Uterus (tissue), 3 donors: ENCODE measurements at regions not wholly inside any gene's neighbourhood (a gene's known extent, or its start where the extent isn't known, plus 50 kb on each side); places are given as distances from the start of the nearest gene placed in this dataset.

Experiments
- DNase-seq, 2 donors: peaks; one replicate each; pipeline ENCODE4 v3.0.0-alpha.2; 2019 to 2020
- H3K27ac ChIP-seq, 2 donors: fragments of 200-600 bp; sonication (generic); 1 replicate in 1 of 2; 2 replicates in 1 of 2; pipeline ENCODE4 v1.5.1; 2016 to 2018
- H3K27me3 ChIP-seq, 2 donors: fragments of 200-600 bp; sonication (generic); one replicate each; pipeline ENCODE4 v1.5.1; 2018 to 2019; ENCODE audit warnings: control low read depth in 1 of 2
- H3K36me3 ChIP-seq, 2 donors: fragments of 200-600 bp; sonication (generic); one replicate each; pipeline ENCODE4 v1.5.1; 2019; ENCODE audit warnings: control low read depth in 1 of 2
- H3K4me1 ChIP-seq, 2 donors: fragments of 200-600 bp; sonication (generic); one replicate each; pipeline ENCODE4 v1.5.1; 2018 to 2019; ENCODE audit warnings: control low read depth in 1 of 2
- H3K4me3 ChIP-seq, 2 donors: fragments of 200-600 bp; sonication (generic); 1 replicate in 1 of 2; 2 replicates in 1 of 2; pipeline ENCODE4 v1.5.1; 2018 to 2019; ENCODE audit warnings: mild to moderate bottlenecking in 1 of 2
- H3K9me3 ChIP-seq, 2 donors: fragments of 200-600 bp; sonication (generic); one replicate each; pipeline ENCODE4 v1.5.1; 2019; ENCODE audit warnings: control low read depth in 1 of 2
- CTCF ChIP-seq, 4 experiments: fragments of 200-600 bp in 2 of 4; fragments of 450-650 bp in 2 of 4; sonication (generic) in 2 of 4; IDR thresholded peaks; one replicate each; pipeline ENCODE4 v1.5.1; 2016 to 2019; ENCODE audit warnings: antibody characterized with exemption in 4 of 4, mild to moderate bottlenecking in 2 of 4, moderate library complexity in 1 of 4
- POLR2A ChIP-seq, 2 donors: fragments of 450-650 bp; IDR thresholded peaks; one replicate each; pipeline ENCODE4 v1.6.1; 2016; ENCODE audit warnings: antibody characterized with exemption in 2 of 2, mild to moderate bottlenecking in 1 of 2, moderate library complexity in 1 of 2
- intact Hi-C: fragments of 100-400 bp; cut with DNase I; formaldehyde crosslinking; loops from one replicate; pipeline ENCODE4 v1.15.1; 2023; ENCODE audit warnings: low total_unique reads
- donor health status: DM: yes; HTN: yes; CAD: no.

DNA sequence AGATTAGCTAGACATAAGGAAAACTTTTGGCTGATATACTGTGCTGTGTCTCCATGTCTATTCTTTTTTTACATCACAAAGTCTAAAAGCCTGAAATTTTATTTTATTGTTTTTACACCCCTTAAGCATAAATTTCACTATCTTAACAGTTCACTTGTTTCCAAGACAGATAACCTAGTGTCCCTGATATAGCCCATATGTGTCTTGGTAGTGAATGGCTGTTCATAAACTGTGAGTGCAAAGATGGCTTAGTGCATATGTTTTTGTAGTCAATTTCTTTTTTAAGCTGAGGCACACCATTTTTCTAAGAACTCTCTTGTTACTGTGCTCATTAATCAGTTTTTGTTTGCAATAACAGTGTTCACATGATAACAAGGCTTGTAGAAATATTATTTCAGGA is 381.1 kb downstream of the OXSM start:
- Histone ChIP-seq H3K36me3 (no peaks in the 10 kb centered on the region), H3K27me3 (no peaks in the 10 kb centered on the region), H3K4me1 (no peaks in the 10 kb centered on the region), H3K27ac (no peak overlapping the region), H3K9me3 (no peaks in the 10 kb centered on the region), H3K4me3 (no peak overlapping the region)
- intact Hi-C loops, result no loop called here
- DNase-seq, result no peak
- no peak for TF ChIP-seq POLR2A (IDR thresholded peaks at IDR 0.05)
- TF ChIP-seq CTCF (IDR thresholded peaks at IDR 0.05), result no peak

GRCh38 chr3:26191556-26191955 is 401.7 kb downstream of the OXSM start:
- intact Hi-C loops, result no loop called here
- Histone ChIP-seq H3K27me3 (no peaks in the 10 kb centered on the region), H3K9me3 (peaks cover 0 to 5% of the 10 kb centered on the region in 2 donors), H3K4me1 (no peaks in the 10 kb centered on the region), H3K36me3 (no peaks in the 10 kb centered on the region), H3K27ac (no peak overlapping the region), H3K4me3 (no peak overlapping the region)
- DNase-seq, result no peak
- TF ChIP-seq POLR2A (IDR thresholded peaks at IDR 0.05) (no peak), CTCF (IDR thresholded peaks at IDR 0.05) (no peak)

GRCh38 chr3:26193558-26193957 is 403.7 kb downstream of the OXSM start:
- H3K4me1 ChIP-seq, result no peaks in the 10 kb centered on the region
- no peaks in the 10 kb centered on the region for H3K27me3 ChIP-seq
- H3K36me3 ChIP-seq, result no peaks in the 10 kb centered on the region
- peaks cover 0 to 5% of the 10 kb centered on the region in 2 donors for H3K9me3 ChIP-seq
- intact Hi-C loops, result no loop called here
- no peak overlapping the region for H3K4me3 ChIP-seq
- TF ChIP-seq POLR2A (IDR thresholded peaks at IDR 0.05) (no peak), CTCF (IDR thresholded peaks at IDR 0.05) (no peak)
- H3K27ac ChIP-seq, result no peak overlapping the region
- no peak for DNase-seq

DNA sequence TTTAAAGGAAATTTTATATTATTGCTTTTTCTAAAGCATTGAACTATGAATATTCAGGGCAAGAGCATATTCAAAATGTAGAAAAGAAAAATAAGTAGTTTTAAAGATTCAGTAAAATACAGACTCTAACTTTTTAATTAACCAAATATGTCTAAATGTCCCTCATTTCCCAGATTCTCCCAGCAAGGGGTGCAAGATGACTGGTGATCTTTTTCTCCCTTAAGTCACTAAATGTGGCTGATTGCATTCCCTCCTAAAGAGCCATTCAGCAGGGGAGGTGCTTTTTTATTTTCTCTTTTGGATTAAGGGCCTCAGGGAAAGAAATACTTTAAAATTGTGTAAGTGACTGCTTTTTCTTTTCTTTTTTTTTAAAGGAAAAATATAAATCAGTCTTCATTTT is 406.9 kb downstream of the OXSM start:
- H3K27me3 ChIP-seq, result no peaks in the 10 kb centered on the region
- no peaks in the 10 kb centered on the region for H3K9me3 ChIP-seq
- intact Hi-C loops, result no loop called here
- DNase-seq, result no peak
- no peak overlapping the region for H3K27ac ChIP-seq
- H3K36me3 ChIP-seq, result no peaks in the 10 kb centered on the region
- no peak overlapping the region for H3K4me3 ChIP-seq
- H3K4me1 ChIP-seq, result no peaks in the 10 kb centered on the region
- no peak for TF ChIP-seq POLR2A (IDR thresholded peaks at IDR 0.05)
- TF ChIP-seq CTCF (IDR thresholded peaks at IDR 0.05), result no peak

- Histone ChIP-seq H3K27ac (no peak overlapping the region), H3K27me3 (no peaks in the 10 kb centered on the region), H3K9me3 (no peaks in the 10 kb centered on the region), H3K4me1 (no peaks in the 10 kb centered on the region), H3K4me3 (no peak overlapping the region), H3K36me3 (no peaks in the 10 kb centered on the region)
- no peak for TF ChIP-seq POLR2A (IDR thresholded peaks at IDR 0.05)
- TF ChIP-seq CTCF (IDR thresholded peaks at IDR 0.05), result no peak
- intact Hi-C loops, result no loop called here
- DNase-seq, result no peak
Observed at GRCh38 chr3:26198609-26199008, 408.7 kb downstream of the OXSM start.
